Heart left ventricle (tissue), 13 donors: ENCODE measurements at regions not wholly inside any gene's neighbourhood (a gene's known extent, or its start where the extent isn't known, plus 50 kb on each side); places are given as distances from the start of the nearest gene placed in this dataset.

Experiments used
- CTCF ChIP-seq, 12 donors: fragments of 200-600 bp; sonication (generic) in 4 of 12; IDR thresholded peaks; one replicate each; pipeline versions ENCODE4 v1.5.0 to v1.8.0; 2018 to 2022; ENCODE audit warnings: antibody characterized with exemption in 12 of 12, mild to moderate bottlenecking in 5 of 12
- POLR2A ChIP-seq, 2 donors: fragments of 450-650 bp; IDR thresholded peaks; one replicate each; pipeline ENCODE4 v1.6.1; 2017; ENCODE audit warnings: antibody characterized with exemption in 2 of 2, mild to moderate bottlenecking in 2 of 2, moderate library complexity in 2 of 2
- donor health status: ischemic (EF 13 %, LVEDD 7.1; RV severe dilation, severe dysfunction).
- donor health status: DM: no; HTN: yes; CAD: no.
- donor health status: DM: no; HTN: no; CAD: no.
- donor health status: ischemic (EF 25% LVEDD 6.9; RV normal size, moderate dysfunction).
- donor health status: ischemic (EF 25% LVEDD 5.7; RV mildly dilated, moderate dysfunction).
- donor health status: ischemic (EF 35%, LVEDD 5.7; RV mildly dilated, moderate dysfunction).
- donor health status: nonischemic (EF 11% LVEDD 7.7; RV severe dilation, severe dysfunction).
- donor health status: DM: yes; HTN: yes; CAD: no.
- donor health status: PGD.
- donor health status: ischemic (EF 29% LVEDD 5.4; RV normal size, mild dysfunction).
- donor health status: nonischemic (EF 23%, LVEDD 6.1; RV moderate dilation, normal function).

GRCh38 chr3:64316971-64317370, 91.7 kb upstream of the PRICKLE2 start:
- TF ChIP-seq CTCF (IDR thresholded peaks at IDR 0.05) (no peak), POLR2A (IDR thresholded peaks at IDR 0.05) (no peak)
